OCI-LY7 (cell line): ENCODE measurements at regions not wholly inside any gene's neighbourhood (a gene's known extent, or its start where the extent isn't known, plus 50 kb on each side); places are given as distances from the start of the nearest gene placed in this dataset.

Source experiments
- BruUV-seq: library from RNA; stranded (reverse); fragments of 400-500 nt; replicated peaks from 2 replicates; lab custom pipeline; 2021; lab: Mats Ljungman, UMichigan
- CTCF ChIA-PET: fragments of 300-600 bp; sonication (Branson Sonifier 250); formaldehyde crosslinking; loops from one replicate; lab custom pipeline; 2022; ENCODE audit warnings: antibody characterized with exemption; ENCODE audit not compliant: unreplicated experiment; lab: Charles Lee
- POLR2A ChIA-PET: fragments of 300-600 bp; sonication (Branson Sonifier 250); formaldehyde crosslinking; loops from one replicate; lab custom pipeline; 2022; ENCODE audit warnings: antibody characterized with exemption; lab: Charles Lee
- DNase-seq: peaks from one replicate; pipeline ENCODE4 v3.0.0-alpha.2; 2015; ENCODE audit warnings: low spot score
- H2AFZ ChIP-seq: fragments of 200-600 bp; sonication (generic), shearing (Covaris generic); 2 replicates; pipeline ENCODE4 v1.6.1; 2014; ENCODE audit warnings: mild to moderate bottlenecking, antibody characterized with exemption, low read length, moderate library complexity
- H3K27ac ChIP-seq: fragments of 200-600 bp; sonication (generic); 2 replicates; pipeline ENCODE4 v1.5.1; 2014; ENCODE audit warnings: mixed run types, low read depth, mild to moderate bottlenecking, moderate library complexity, low read length, inconsistent platforms; ENCODE audit not compliant: poor library complexity, severe bottlenecking
- H3K36me3 ChIP-seq: fragments of 200-600 bp; sonication (generic); 2 replicates; pipeline ENCODE4 v1.6.1; 2014; ENCODE audit warnings: mild to moderate bottlenecking, antibody characterized with exemption, low read length, moderate library complexity, mixed read lengths; ENCODE audit not compliant: insufficient read depth
- H3K4me1 ChIP-seq: fragments of 200-600 bp; sonication (generic); 2 replicates; pipeline ENCODE4 v1.5.1; 2014; ENCODE audit warnings: mild to moderate bottlenecking, low read length; ENCODE audit not compliant: insufficient read depth, poor library complexity, severe bottlenecking
- H3K4me2 ChIP-seq: fragments of 200-600 bp; sonication (generic); 2 replicates; pipeline ENCODE4 v1.6.1; 2014; ENCODE audit warnings: mild to moderate bottlenecking, low read length
- H3K4me3 ChIP-seq: fragments of 200-600 bp; sonication (generic); 2 replicates; pipeline ENCODE4 v1.5.1; 2014; ENCODE audit warnings: mild to moderate bottlenecking, low read depth, low read length; ENCODE audit not compliant: poor library complexity, severe bottlenecking
- H3K79me2 ChIP-seq: fragments of 200-600 bp; sonication (generic); 2 replicates; pipeline ENCODE4 v1.6.1; 2016; ENCODE audit warnings: low read depth, mild to moderate bottlenecking, low read length, moderate library complexity, mixed read lengths; ENCODE audit not compliant: insufficient read depth
- H3K9me2 ChIP-seq: fragments of 200-600 bp; sonication (generic); 2 replicates; pipeline ENCODE4 v1.6.1; 2016; ENCODE audit warnings: mild to moderate bottlenecking, low read length, mixed read lengths; ENCODE audit not compliant: insufficient read depth
- H3K9me3 ChIP-seq: fragments of 200-600 bp; sonication (generic); 2 replicates; pipeline ENCODE4 v1.6.1; 2014; ENCODE audit warnings: mild to moderate bottlenecking, mixed run types, low read length, mixed read lengths
- H4K20me1 ChIP-seq: fragments of 200-600 bp; sonication (generic); 2 replicates; pipeline ENCODE4 v1.6.1; 2014; ENCODE audit warnings: mild to moderate bottlenecking, antibody characterized with exemption, low read length, moderate library complexity, mixed read lengths; ENCODE audit not compliant: insufficient read depth
- CTCF ChIP-seq: fragments of 200-600 bp; sonication (generic); conservative IDR thresholded peaks from 2 replicates; pipeline ENCODE4 v1.5.1; 2014; ENCODE audit warnings: mild to moderate bottlenecking, antibody characterized with exemption, low read length, moderate library complexity, mixed read lengths
- EZH2phosphoT487 ChIP-seq: fragments of 200-600 bp; sonication (generic); IDR thresholded peaks from 2 replicates; pipeline ENCODE4 v1.6.1; 2018; ENCODE audit warnings: low read depth, borderline replicate concordance, mild to moderate bottlenecking, mixed run types, antibody characterized with exemption, low read length, moderate library complexity, mixed read lengths
- intact Hi-C: fragments of 100-400 bp; cut with micrococcal nuclease; formaldehyde crosslinking; loops from one replicate; pipeline ENCODE4 v1.10.0; 2022; ENCODE audit not compliant: unreplicated experiment

- no peak for TF ChIP-seq CTCF
- no peak for TF ChIP-seq EZH2phosphoT487
- no peaks in the 10 kb centered on the region for H3K9me3 ChIP-seq
- H3K27ac ChIP-seq = no peak overlapping the region
- ChIA-PET POLR2A (interaction anchor here (0.7 to 1.3 kb wide), 4 partner anchors 9 to 46 kb away, joined by 3 to 4 read pairs (median 3); no protein-coding TSS in a partner anchor), CTCF (no interaction called here)
- no peak overlapping the region for H3K4me2 ChIP-seq
- no peak overlapping the region for H3K4me3 ChIP-seq
- DNase-seq = no peak
- H3K4me1 ChIP-seq = no peaks in the 10 kb centered on the region
- H2AFZ ChIP-seq = no peak overlapping the region
- H3K9me2 ChIP-seq = no peaks in the 10 kb centered on the region
- H3K36me3 ChIP-seq = no peaks in the 10 kb centered on the region
- intact Hi-C loops = no loop called here
- H3K79me2 ChIP-seq = no peaks in the 10 kb centered on the region
- H4K20me1 ChIP-seq = no peaks in the 10 kb centered on the region
- BruUV-seq = no TSS peak
Measured at GRCh38 chr1:58890113-58890512, 106.3 kb upstream of the JUN start.

GRCh38 chr1:58890609-58891008 lies 106.8 kb upstream of the JUN start:
- Histone ChIP-seq H4K20me1 (no peaks in the 10 kb centered on the region), H2AFZ (no peak overlapping the region), H3K4me3 (no peak overlapping the region), H3K4me1 (no peaks in the 10 kb centered on the region), H3K79me2 (no peaks in the 10 kb centered on the region), H3K36me3 (no peaks in the 10 kb centered on the region), H3K27ac (no peak overlapping the region), H3K9me3 (no peaks in the 10 kb centered on the region), H3K9me2 (no peaks in the 10 kb centered on the region), H3K4me2 (no peak overlapping the region)
- no peak for TF ChIP-seq CTCF
- no peak for TF ChIP-seq EZH2phosphoT487
- intact Hi-C loops = no loop called here
- ChIA-PET CTCF (no interaction called here), POLR2A (interaction anchor here (0.7 to 1.3 kb wide), 3 partner anchors 10 to 45 kb away, joined by 3 to 4 read pairs (median 3); no protein-coding TSS in a partner anchor)
- no TSS peak for BruUV-seq
- DNase-seq = no peak

GRCh38 chr1:58891347-58891746 lies 107.5 kb upstream of the JUN start:
- no peak overlapping the region for H2AFZ ChIP-seq
- BruUV-seq = no TSS peak
- H4K20me1 ChIP-seq = no peaks in the 10 kb centered on the region
- no peak for DNase-seq
- ChIA-PET POLR2A (interaction anchor here (0.6 to 1.2 kb wide), 2 partner anchors 19 to 258 kb away, joined by 3 to 4 read pairs; no protein-coding TSS in a partner anchor), CTCF (no interaction called here)
- no peaks in the 10 kb centered on the region for H3K79me2 ChIP-seq
- TF ChIP-seq EZH2phosphoT487 (no peak), CTCF (no peak)
- no peaks in the 10 kb centered on the region for H3K9me3 ChIP-seq
- no peaks in the 10 kb centered on the region for H3K36me3 ChIP-seq
- H3K4me2 ChIP-seq = no peak overlapping the region
- no peak overlapping the region for H3K27ac ChIP-seq
- intact Hi-C loops = no loop called here
- no peaks in the 10 kb centered on the region for H3K4me1 ChIP-seq
- H3K4me3 ChIP-seq = no peak overlapping the region
- no peaks in the 10 kb centered on the region for H3K9me2 ChIP-seq
